Activated T-helper 1 cell treated with anti-CD3 and anti-CD28 coated beads, Interleukin-12 subunit alpha, Interleukin-12 subunit beta, Interleukin-2, Interleukin-4 antibody, amounts not matched to agents 30 ng/mL and 10 ng/mL and 1 ng/mL, durations not matched to agents 14 hours and 24 hours and 36 hours (primary cell): ENCODE measurements at regions not wholly inside any gene's neighbourhood (a gene's known extent, or its start where the extent isn't known, plus 50 kb on each side); places are given as distances from the start of the nearest gene placed in this dataset.

Experiments
- DNase-seq: peaks from one replicate; pipeline ENCODE4 v3.0.0; 2021; ENCODE audit warnings: low spot score
- H3K27ac Mint-ChIP-seq: one replicate; pipeline ENCODE4 v1.8.0; 2021; ENCODE audit warnings: mild to moderate bottlenecking, mixed read lengths
- H3K27me3 Mint-ChIP-seq: one replicate; pipeline ENCODE4 v1.8.0; 2022; ENCODE audit warnings: mild to moderate bottlenecking, moderate library complexity, mixed read lengths; ENCODE audit not compliant: insufficient read depth
- H3K36me3 Mint-ChIP-seq: one replicate; pipeline ENCODE4 v1.8.0; 2021; ENCODE audit warnings: low read depth, mixed read lengths
- H3K4me1 Mint-ChIP-seq: one replicate; pipeline ENCODE4 v1.8.0; 2021; ENCODE audit warnings: low read depth, mixed read lengths
- H3K4me3 Mint-ChIP-seq: one replicate; pipeline ENCODE4 v1.8.0; 2021; ENCODE audit warnings: mild to moderate bottlenecking, moderate library complexity, mixed read lengths
- H3K9me3 Mint-ChIP-seq: one replicate; pipeline ENCODE4 v1.8.0; 2021; ENCODE audit warnings: mixed read lengths
- intact Hi-C: fragments of 100-400 bp; cut with micrococcal nuclease; formaldehyde crosslinking; loops from one replicate; pipeline ENCODE4 v1.15.1; 2024

DNA sequence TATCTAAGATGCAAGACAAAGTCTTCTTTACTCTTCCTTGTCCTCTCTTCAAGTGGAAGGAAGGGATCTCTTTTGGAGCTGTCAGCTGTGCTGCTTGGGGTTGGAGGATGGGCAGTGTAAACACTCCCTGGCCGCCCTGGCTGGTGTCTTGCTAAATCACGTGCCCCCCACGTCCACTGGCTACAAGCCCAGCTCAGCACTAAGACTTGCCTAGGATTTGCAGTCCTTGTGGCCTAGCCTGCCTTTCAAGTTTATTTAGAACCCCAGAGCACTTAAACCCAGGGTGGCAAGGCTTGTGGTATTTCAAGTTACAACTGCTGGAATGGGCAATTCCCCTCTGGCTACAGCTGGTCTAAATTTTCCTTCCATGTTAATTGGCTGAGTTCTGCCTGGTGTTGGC, 272.4 kb upstream of the MYO3A start:
- DNase-seq = no peak
- Mint-ChIP-seq H3K27me3 (no peaks in the 10 kb centered on the region), H3K4me3 (no peak overlapping the region), H3K27ac (no peak overlapping the region), H3K36me3 (no peaks in the 10 kb centered on the region), H3K4me1 (no peaks in the 10 kb centered on the region), H3K9me3 (peaks cover 4% of the 10 kb centered on the region)
- intact Hi-C loops = no loop called here

DNA sequence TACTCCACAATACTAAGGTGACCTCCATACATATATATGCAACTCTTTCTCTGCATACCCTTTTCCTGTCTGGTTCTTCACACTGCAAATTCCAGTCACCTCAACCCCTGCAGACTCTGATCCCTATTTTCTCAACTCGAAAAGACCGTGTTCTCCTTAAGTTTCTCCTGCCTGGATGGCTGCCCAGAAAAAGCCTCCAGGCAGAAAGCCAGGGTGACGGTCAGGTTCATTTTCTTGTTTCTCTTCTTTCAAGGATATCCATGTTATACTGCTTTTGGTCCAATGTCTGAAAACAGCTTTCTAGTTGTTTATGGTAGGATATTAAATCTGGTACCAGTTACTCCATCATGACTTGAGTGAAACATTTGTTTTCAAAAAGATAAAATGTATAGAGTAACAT, 267.8 kb upstream of the MYO3A start:
- H3K27me3 Mint-ChIP-seq = no peaks in the 10 kb centered on the region
- H3K4me1 Mint-ChIP-seq = no peaks in the 10 kb centered on the region
- H3K27ac Mint-ChIP-seq = no peak overlapping the region
- H3K9me3 Mint-ChIP-seq = peaks cover 4% of the 10 kb centered on the region
- H3K4me3 Mint-ChIP-seq = no peak overlapping the region
- no peaks in the 10 kb centered on the region for H3K36me3 Mint-ChIP-seq
- no peak for DNase-seq
- intact Hi-C loops = no loop called here

DNA sequence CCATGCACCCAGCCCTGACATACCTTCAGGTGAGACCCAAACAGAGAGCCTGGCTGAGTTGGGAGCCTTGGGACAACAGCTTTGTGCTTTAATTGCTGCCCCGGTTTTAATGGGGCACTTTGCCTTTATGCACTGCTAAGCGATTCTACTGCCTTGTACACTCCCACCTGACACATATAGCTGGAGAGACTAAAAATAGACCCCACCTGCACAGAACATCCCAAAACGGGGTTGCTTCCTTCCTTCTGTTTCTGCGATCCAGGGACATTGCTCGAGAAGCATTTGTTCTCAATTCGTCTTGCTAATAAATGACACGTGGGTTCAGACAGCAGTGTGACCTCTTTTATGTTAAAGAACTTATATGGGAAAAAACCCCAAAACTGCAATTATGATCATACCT, 258.8 kb upstream of the MYO3A start:
- H3K36me3 Mint-ChIP-seq = no peaks in the 10 kb centered on the region
- no peak overlapping the region for H3K27ac Mint-ChIP-seq
- DNase-seq = no peak
- H3K4me1 Mint-ChIP-seq = no peaks in the 10 kb centered on the region
- peaks cover 7% of the 10 kb centered on the region for H3K9me3 Mint-ChIP-seq
- no peaks in the 10 kb centered on the region for H3K27me3 Mint-ChIP-seq
- intact Hi-C loops = no loop called here
- H3K4me3 Mint-ChIP-seq = no peak overlapping the region

DNA sequence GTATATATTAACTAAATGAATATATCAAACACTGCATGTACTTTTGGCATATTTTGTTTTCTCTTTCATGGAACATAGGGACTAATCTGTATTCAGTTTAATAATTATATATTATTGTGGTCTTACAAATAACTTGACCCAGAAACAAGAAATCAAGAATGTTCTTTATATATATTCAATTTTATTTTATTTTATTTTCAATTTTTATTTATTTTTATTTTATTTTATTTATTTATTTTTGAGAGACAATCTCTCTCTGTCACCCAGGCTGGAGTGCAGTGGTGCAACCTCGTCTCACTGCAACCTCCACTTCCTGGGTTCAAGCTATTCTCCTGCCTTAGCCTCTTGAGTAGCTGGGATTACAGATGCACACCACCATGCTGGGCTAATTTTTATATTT, 258.4 kb upstream of the MYO3A start:
- H3K36me3 Mint-ChIP-seq = no peaks in the 10 kb centered on the region
- H3K4me3 Mint-ChIP-seq = no peak overlapping the region
- no peak for DNase-seq
- intact Hi-C loops = no loop called here
- no peaks in the 10 kb centered on the region for H3K27me3 Mint-ChIP-seq
- H3K27ac Mint-ChIP-seq = no peak overlapping the region
- peaks cover 7% of the 10 kb centered on the region for H3K9me3 Mint-ChIP-seq
- H3K4me1 Mint-ChIP-seq = no peaks in the 10 kb centered on the region

DNA sequence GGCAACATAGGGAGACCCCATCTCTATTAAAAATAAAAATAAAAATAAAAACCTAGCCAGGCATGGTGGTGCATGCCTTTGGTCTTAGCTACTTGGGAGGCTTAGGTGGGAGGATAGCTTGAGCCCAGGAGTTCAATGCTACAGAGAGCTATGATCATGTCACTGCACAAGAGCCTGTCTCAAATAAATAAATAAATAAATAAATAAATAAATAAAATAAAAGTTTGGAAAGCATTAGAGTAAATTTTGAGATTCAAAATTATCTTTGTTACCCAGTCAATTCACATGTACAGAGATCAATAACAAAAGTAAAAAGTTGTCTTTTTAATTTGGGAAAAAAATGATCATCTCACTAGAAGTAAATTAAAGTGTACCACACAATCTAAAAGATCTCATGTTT, 255.8 kb upstream of the MYO3A start:
- intact Hi-C loops = no loop called here
- no peak overlapping the region for H3K4me3 Mint-ChIP-seq
- H3K4me1 Mint-ChIP-seq = no peaks in the 10 kb centered on the region
- no peak overlapping the region for H3K27ac Mint-ChIP-seq
- H3K36me3 Mint-ChIP-seq = no peaks in the 10 kb centered on the region
- no peaks in the 10 kb centered on the region for H3K27me3 Mint-ChIP-seq
- H3K9me3 Mint-ChIP-seq = peaks cover 7% of the 10 kb centered on the region
- no peak for DNase-seq

DNA sequence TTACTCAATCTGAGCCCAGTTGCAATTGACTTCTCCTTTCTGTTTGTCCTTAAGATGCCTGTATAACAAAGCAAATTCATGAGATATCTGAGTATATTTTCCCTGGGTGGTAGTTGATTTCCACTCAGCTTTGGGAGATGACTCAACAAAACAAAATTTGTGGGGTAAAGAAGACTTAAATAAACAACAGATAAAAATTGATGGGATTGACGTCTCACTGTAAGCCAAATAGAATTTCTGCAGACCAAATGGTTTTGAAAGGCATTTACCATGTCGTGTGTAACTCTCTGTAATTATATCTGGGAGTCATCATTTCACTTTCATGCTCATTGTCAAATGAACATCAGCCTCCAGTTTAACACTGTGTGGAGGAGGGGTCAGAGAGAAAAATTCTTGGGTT, 255.4 kb upstream of the MYO3A start:
- Mint-ChIP-seq H3K4me1 (no peaks in the 10 kb centered on the region), H3K4me3 (no peak overlapping the region)

DNA sequence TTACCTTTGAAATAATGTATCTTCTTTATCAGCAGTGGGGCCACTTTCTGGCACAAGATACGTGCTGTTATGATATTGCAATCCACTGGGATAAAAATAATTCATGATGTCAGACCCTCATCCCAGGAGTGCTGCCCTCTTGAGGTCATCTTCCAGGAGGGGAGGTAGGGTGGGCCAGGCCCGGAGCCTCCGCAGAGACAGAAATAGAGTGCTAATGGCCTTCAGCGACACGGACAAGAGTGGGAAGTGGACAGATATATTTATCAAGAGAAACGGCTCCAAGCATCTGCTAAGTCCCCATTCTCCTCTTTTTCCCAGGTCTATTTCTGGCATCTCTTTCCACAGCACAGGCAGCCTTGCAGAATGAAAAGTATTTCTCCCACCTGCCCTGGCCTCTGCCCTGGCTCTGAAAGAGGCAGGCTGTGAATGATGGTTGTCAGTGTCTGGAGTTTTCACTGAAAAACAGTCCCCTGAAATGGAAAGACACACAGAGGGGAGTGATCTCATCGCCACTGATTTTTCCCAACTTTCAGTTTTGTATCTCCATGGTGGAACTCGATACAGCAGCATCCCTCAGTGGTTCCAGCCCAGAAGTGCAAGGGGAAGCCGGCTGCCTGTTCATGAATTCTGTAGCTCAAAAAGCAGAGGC, 251.7 kb upstream of the MYO3A start:
- Mint-ChIP-seq H3K4me3 (no peak overlapping the region), H3K9me3 (no peaks in the 10 kb centered on the region), H3K36me3 (no peaks in the 10 kb centered on the region), H3K4me1 (no peaks in the 10 kb centered on the region), H3K27me3 (no peaks in the 10 kb centered on the region), H3K27ac (no peak overlapping the region)
- DNase-seq = no peak
- intact Hi-C loops = no loop called here

More for the DNA sequence above, 255.4 kb upstream of the MYO3A start:
- Mint-ChIP-seq H3K27me3 (no peaks in the 10 kb centered on the region), H3K9me3 (peaks cover 7% of the 10 kb centered on the region), H3K27ac (no peak overlapping the region), H3K36me3 (no peaks in the 10 kb centered on the region)
- intact Hi-C loops = no loop called here
- no peak for DNase-seq

DNA sequence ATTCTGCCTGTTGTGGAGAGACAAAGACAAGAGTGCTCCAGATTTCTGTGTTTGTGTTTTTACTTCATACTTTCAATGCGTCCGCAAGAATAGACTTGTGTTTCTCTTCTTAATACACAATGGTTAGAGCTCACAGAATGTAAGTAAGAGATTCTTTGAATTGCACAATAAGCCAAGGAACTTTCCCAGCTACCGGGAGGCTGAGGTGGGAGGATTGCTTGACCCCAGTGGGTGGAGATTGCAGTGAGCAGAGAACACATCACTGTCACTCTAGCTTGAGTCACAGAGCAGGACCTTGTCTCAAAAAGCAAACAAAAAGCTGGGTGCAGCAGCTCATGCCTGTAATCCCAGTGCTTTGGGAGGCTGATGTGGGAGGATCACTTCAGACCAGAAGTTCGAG, 250.7 kb upstream of the MYO3A start:
- Mint-ChIP-seq H3K27me3 (no peaks in the 10 kb centered on the region), H3K9me3 (no peaks in the 10 kb centered on the region), H3K27ac (no peak overlapping the region), H3K4me3 (no peak overlapping the region), H3K4me1 (no peaks in the 10 kb centered on the region), H3K36me3 (no peaks in the 10 kb centered on the region)
- intact Hi-C loops = no loop called here
- no peak for DNase-seq

DNA sequence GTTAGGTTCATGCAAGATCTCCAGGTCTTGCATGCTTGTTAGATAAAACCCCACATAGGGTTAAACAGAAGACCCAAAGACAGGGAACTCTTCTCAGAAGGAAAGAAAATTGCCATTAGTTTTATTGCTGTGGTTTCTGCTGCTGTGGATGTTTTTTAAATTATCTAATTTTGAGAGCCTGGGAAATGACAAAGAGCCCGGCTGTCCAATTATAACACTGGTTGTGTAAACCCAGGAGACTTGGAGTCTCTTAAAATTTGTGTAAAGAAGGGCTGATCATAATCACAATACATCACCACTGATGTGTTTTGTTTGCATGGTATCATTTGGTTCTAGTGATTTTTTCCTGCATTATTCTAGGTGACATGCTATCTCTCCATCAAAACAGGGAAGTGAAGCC, 246.5 kb upstream of the MYO3A start:
- Mint-ChIP-seq H3K4me1 (no peaks in the 10 kb centered on the region), H3K4me3 (no peak overlapping the region), H3K9me3 (no peaks in the 10 kb centered on the region), H3K27ac (no peak overlapping the region), H3K36me3 (no peaks in the 10 kb centered on the region), H3K27me3 (no peaks in the 10 kb centered on the region)
- DNase-seq = no peak
- intact Hi-C loops = no loop called here

DNA sequence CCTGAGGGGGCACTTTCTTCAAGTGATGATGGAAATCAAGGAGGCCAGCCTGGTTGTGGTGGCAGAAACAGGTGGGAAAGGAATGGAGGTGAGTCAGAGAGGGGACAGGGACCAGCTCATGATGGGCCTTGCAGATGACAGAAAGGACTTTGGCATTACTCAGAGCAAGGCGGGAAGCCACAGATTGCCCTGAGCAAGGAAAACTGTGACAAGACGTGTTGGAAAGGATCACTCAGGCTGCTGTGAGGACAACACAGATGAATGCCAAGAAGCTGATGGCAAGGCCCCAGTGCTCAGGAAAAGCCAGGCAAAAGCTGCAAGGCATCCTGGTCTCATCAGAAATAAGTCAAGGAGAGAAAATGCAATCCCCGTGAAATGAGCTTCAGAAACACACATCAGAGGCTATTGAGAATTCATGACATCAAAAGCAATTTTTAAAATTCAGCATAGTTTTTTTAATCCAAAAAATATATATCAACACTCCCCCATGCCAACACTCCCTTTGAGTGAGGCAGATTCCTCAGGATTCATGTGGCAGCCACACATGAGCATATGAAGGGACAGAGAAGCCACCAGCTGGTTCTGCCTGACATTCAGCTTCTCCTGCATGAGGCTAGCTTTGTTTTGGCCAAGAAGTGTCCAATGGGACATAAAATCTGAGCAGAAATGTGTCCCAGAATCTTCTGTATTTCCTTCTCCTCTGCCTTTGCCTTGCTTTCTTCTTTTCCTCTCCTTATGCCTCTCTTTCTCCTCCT, 244.5 kb upstream of the MYO3A start:
- no peaks in the 10 kb centered on the region for H3K27me3 Mint-ChIP-seq
- H3K4me1 Mint-ChIP-seq = no peaks in the 10 kb centered on the region
- DNase-seq = no peak
- H3K4me3 Mint-ChIP-seq = no peak overlapping the region
- H3K9me3 Mint-ChIP-seq = no peaks in the 10 kb centered on the region
- H3K36me3 Mint-ChIP-seq = no peaks in the 10 kb centered on the region
- intact Hi-C loops = no loop called here
- H3K27ac Mint-ChIP-seq = no peak overlapping the region

DNA sequence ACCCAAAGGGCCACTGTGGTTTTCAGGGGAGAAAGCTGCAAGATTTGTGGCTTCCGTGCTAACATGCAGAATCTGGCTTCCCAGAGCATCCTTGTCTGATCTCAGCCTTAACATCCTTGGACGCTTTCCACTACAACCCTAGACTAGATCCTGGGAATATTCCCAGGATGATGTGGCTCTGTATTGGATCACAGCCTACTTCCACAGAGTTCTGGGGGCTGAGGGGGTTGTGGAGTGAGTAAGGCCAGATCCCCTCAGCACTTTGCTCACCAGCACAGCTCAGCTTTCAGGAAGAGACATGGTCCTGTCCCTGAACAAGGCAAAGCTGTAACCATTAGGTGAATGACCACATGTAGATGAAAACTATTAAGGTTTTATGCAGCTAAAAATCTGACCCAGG, 241.3 kb upstream of the MYO3A start:
- Mint-ChIP-seq H3K4me3 (no peak overlapping the region), H3K9me3 (no peaks in the 10 kb centered on the region), H3K27me3 (no peaks in the 10 kb centered on the region), H3K27ac (no peak overlapping the region), H3K36me3 (no peaks in the 10 kb centered on the region), H3K4me1 (no peaks in the 10 kb centered on the region)
- intact Hi-C loops = no loop called here
- DNase-seq = no peak

DNA sequence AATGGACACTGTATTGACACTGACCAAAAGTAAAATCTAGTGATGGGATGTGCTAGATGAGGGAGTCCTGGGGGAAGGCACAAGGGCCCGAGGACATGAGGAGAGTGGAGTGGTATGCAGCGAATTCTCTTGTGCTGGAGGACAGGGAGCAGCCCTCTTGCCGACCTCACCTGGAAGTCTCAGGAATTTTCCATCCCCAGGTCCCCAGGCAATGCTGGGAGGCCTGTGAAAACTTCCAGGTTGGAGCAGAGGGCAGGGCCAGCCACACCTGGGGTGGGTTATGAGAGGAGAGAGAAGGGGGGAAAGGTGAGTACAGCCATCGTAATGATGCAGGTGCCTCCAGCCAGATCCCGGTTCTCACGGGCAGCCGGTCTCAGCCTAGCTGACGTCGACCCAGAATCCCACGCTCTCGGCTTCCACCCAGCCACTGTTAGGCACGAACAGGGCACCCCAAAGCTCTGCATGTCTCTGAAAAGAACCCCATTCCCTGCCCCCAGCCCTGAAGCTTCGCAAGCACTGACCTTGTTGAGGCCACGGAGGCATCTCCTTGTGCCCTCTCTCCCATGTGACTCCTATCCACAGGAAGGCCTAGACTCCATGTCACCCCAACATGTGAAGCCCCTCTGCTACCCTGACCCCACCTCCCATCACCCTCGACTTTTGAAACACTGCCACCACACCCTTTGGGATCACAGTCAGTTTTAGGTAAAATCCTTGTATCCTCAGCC, 239.7 kb upstream of the MYO3A start:
- H3K4me1 Mint-ChIP-seq = no peaks in the 10 kb centered on the region
- H3K9me3 Mint-ChIP-seq = no peaks in the 10 kb centered on the region
- no peak overlapping the region for H3K4me3 Mint-ChIP-seq
- no peak for DNase-seq
- H3K27ac Mint-ChIP-seq = no peak overlapping the region
- no peaks in the 10 kb centered on the region for H3K27me3 Mint-ChIP-seq
- H3K36me3 Mint-ChIP-seq = no peaks in the 10 kb centered on the region
- intact Hi-C loops = no loop called here

DNA sequence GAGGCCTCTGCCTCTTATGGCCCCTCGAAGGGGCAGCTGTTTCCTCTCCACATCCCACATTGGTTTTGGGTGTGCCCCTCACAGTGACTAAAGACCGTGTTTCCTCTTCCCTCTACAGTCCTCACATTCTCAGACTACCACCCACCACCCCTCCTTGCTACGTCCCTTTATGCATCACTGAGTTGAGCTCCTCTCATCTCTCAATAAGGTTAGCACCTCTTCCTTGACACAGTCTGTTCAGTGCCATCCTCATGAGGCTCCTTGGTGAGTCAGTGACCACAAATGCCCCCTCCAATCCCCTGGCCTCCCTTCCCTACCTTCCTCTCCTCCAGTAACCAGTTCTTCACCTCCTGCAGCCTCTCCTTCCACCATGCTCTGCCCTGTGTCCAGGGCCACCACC, 239.1 kb upstream of the MYO3A start:
- H3K9me3 Mint-ChIP-seq = no peaks in the 10 kb centered on the region
- H3K27me3 Mint-ChIP-seq = no peaks in the 10 kb centered on the region
- H3K4me1 Mint-ChIP-seq = no peaks in the 10 kb centered on the region
- intact Hi-C loops = no loop called here
- H3K27ac Mint-ChIP-seq = no peak overlapping the region
- no peak overlapping the region for H3K4me3 Mint-ChIP-seq
- no peaks in the 10 kb centered on the region for H3K36me3 Mint-ChIP-seq
- no peak for DNase-seq
